ENCODE measurements at regions not wholly inside any gene's neighbourhood (a gene's known extent, or its start where the extent isn't known, plus 50 kb on each side); places are given as distances from the start of the nearest gene placed in this dataset.
"Not testable (repeated sequence)": the region's sequence is repeated elsewhere in the genome, so short reads cannot be mapped to it uniquely, and the experiment has no call there.

DNA sequence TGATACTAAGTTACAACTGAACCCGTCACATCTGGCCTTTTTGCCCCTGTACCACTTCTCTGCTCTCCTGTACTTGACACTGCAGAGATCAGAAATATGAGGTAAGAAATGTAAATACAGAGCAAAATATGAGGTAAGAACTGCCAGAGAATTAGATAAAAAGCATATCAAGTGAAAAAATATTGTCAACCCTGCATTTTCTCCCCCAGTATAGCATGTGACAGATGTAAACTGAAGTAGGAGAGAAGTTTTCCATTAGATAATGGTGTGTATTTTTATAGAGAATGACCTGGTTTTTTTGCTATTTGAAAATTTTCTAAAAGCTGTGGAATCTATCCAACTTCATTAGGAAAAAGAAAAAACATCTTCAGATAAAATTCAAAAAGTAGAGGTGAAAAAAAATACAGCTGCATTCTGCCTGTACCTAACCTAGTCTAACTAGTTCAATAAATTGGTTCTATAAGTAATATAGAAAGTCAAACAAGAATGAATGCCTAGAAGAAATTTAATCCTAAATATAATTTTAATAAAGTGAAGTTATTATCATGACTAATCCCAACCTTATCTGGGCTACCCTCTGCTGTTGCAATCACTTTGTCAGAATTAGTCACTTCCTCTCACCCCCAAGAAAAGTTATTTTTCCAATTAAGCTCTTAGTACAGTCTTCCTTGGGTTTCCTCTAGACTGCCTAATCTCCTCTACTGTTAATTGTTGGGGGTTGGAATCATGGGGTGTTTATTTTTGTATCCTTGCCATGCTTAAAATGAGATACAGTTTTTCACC, 210.0 kb downstream of the RASSF9 start:
- H3K27ac ChIP-seq, result peak overlapping the region; percentile 55
- no peaks in the 10 kb centered on the region for H3K9me3 ChIP-seq (ENCODE audit: low read depth)
- peak; percentile 88 for DNase-seq
- H3K4me3 ChIP-seq, result peak overlapping the region; percentile 20; the same call in 1 of the 2 replicates
- no peaks in the 10 kb centered on the region for H3K27me3 ChIP-seq (replicated peaks; ENCODE audit: insufficient read depth)
- TF ChIP-seq EZH2phosphoT487 (IDR thresholded peaks at IDR 0.05; ENCODE audit: insufficient read depth, low read depth) (no peak), EZH2 (IDR thresholded peaks at IDR 0.05; ENCODE audit: insufficient read depth, poor library complexity, severe bottlenecking) (no peak)
- 97 to 100% methylated on average over 1 of the region's 1 CpG for WGBS, 2 experiments (ENCODE audit: low coverage in 1 of 2, low lambda C conversion rate in 2 of 2, missing lambda C conversion rate in 2 of 2)
- H3F3A ChIP-seq (ENCODE audit: insufficient read depth), result peaks cover 24% of the 10 kb centered on the region
- in situ Hi-C loops (cut with MboI), result no loop called here
- no peaks in the 10 kb centered on the region for H3K36me3 ChIP-seq (ENCODE audit: low read depth)
- H3K4me1 ChIP-seq (ENCODE audit: insufficient read depth), result peaks cover 25% of the 10 kb centered on the region
- peak overlapping the region; percentile 78 for H3K4me2 ChIP-seq (ENCODE audit: unreplicated experiment)
- H2AFZ ChIP-seq, result no peak overlapping the region
- H3K9me2 ChIP-seq (ENCODE audit: insufficient read depth), result no peaks in the 10 kb centered on the region
- H3K9ac ChIP-seq, result no peak overlapping the region
- H4K20me1 ChIP-seq (ENCODE audit: insufficient read depth), result no peaks in the 10 kb centered on the region
- H3K79me2 ChIP-seq (ENCODE audit: insufficient read depth), result no peaks in the 10 kb centered on the region

DNA sequence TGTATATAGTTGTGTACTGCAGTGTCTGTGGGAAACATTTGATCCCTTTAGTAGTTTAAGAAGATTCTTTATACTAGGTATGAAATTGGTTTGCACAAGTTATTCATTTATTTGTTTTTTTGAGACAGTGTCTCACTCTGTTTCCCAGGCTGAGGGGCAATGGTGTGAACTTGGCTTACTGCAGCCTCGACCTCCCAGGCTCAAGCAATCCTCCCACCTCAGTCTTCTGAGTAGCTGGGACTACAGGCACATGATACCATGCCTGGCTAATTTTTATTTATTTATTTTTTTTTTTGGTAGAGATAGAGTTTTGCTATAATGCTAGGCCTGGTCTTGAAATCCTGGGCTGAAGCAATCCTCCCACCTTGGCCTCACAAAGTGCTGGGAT, 209.4 kb downstream of the RASSF9 start:
- Histone ChIP-seq H3K4me2 (ENCODE audit: unreplicated experiment) (peak overlapping the region; percentile 78), H3F3A (ENCODE audit: insufficient read depth) (peaks cover 24% of the 10 kb centered on the region), H3K9me2 (ENCODE audit: insufficient read depth) (no peaks in the 10 kb centered on the region), H3K36me3 (ENCODE audit: low read depth) (no peaks in the 10 kb centered on the region), H3K4me1 (ENCODE audit: insufficient read depth) (peaks cover 25% of the 10 kb centered on the region), H3K27me3 (replicated peaks; ENCODE audit: insufficient read depth) (no peaks in the 10 kb centered on the region), H4K20me1 (ENCODE audit: insufficient read depth) (no peaks in the 10 kb centered on the region), H3K4me3 (peak overlapping the region; percentile 18; the same call in 1 of the 2 replicates), H3K9ac (no peak overlapping the region), H3K79me2 (ENCODE audit: insufficient read depth) (no peaks in the 10 kb centered on the region), H2AFZ (no peak overlapping the region), H3K27ac (peak overlapping the region; percentile 55), H3K9me3 (ENCODE audit: low read depth) (no peaks in the 10 kb centered on the region)
- TF ChIP-seq EZH2 (IDR thresholded peaks at IDR 0.05; ENCODE audit: insufficient read depth, poor library complexity, severe bottlenecking) (no peak), EZH2phosphoT487 (IDR thresholded peaks at IDR 0.05; ENCODE audit: insufficient read depth, low read depth) (no peak)
- no peak for DNase-seq
- WGBS, 2 experiments (ENCODE audit: low coverage in 1 of 2, low lambda C conversion rate in 2 of 2, missing lambda C conversion rate in 2 of 2), result 18 to 33% methylated on average over 1 of the region's 1 CpG
- in situ Hi-C loops (cut with MboI), result no loop called here

DNA sequence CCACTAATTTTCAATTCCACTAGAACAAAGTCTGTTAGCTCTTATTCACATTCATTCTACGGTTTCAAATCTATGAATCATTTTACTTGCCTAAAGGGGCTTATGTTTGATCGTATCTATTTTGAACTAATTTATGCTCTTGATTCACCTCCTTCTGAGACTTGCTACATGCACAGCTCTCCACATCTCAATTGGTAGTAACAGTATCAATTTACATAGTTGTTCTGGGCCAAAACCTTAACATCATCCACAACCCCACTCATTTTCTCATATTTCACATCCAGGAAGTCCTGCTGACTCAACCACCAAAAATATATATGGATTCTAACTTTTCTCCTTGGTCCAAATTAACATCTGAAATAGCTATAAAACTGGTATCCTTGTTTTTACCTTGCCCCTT, 208.6 kb downstream of the RASSF9 start:
- TF ChIP-seq EZH2 (IDR thresholded peaks at IDR 0.05; ENCODE audit: insufficient read depth, poor library complexity, severe bottlenecking), result no peak
- no peak for TF ChIP-seq EZH2phosphoT487 (IDR thresholded peaks at IDR 0.05; ENCODE audit: insufficient read depth, low read depth)
- peak overlapping the region; percentile 55 for H3K27ac ChIP-seq

DNA sequence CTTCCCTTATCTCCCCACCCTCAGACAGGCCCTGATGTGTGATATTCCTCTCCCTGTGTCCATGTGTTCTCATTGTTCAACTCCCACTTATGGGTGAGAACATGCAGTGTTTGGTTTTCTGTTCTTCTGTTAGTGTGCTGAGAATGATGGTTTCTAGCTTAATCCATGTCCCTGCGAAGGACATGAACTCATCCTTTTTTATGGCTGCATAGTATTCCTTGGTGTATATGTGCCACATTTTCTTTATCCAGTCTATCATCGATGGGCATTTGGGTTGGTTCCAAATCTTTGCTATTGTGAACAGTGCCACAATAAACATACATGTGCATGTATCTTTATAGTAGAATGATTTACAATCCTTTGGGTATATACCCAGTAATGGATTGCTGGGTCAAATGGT, 207.6 kb downstream of the RASSF9 start:
- H3K79me2 ChIP-seq (ENCODE audit: insufficient read depth); DNase-seq; H2AFZ ChIP-seq; H3K9me2 ChIP-seq (ENCODE audit: insufficient read depth); H3K36me3 ChIP-seq (ENCODE audit: low read depth); H3K9ac ChIP-seq; H3K4me2 ChIP-seq (ENCODE audit: unreplicated experiment); H3K27ac ChIP-seq; H3K27me3 ChIP-seq (replicated peaks; ENCODE audit: insufficient read depth); H4K20me1 ChIP-seq (ENCODE audit: insufficient read depth); H3K9me3 ChIP-seq (ENCODE audit: low read depth); H3K4me3 ChIP-seq; in situ Hi-C loops (cut with MboI): not testable (repeated sequence)
- Histone ChIP-seq H3K4me1 (ENCODE audit: insufficient read depth) (peaks cover 25% of the 10 kb centered on the region), H3F3A (ENCODE audit: insufficient read depth) (peaks cover 24% of the 10 kb centered on the region)
- 100% methylated on average over 2 of the region's 2 CpGs for WGBS, 2 experiments (ENCODE audit: low coverage in 1 of 2, low lambda C conversion rate in 2 of 2, missing lambda C conversion rate in 2 of 2)

More for the DNA sequence above, 208.6 kb downstream of the RASSF9 start:
- no peaks in the 10 kb centered on the region for H3K79me2 ChIP-seq (ENCODE audit: insufficient read depth)
- H3K9ac ChIP-seq, result no peak overlapping the region
- H3K4me2 ChIP-seq (ENCODE audit: unreplicated experiment), result peak overlapping the region; percentile 78
- 0 to 2% methylated on average over 2 of the region's 2 CpGs for WGBS, 2 experiments (ENCODE audit: low coverage in 1 of 2, low lambda C conversion rate in 2 of 2, missing lambda C conversion rate in 2 of 2)
- no peak overlapping the region for H2AFZ ChIP-seq
- H4K20me1 ChIP-seq (ENCODE audit: insufficient read depth), result no peaks in the 10 kb centered on the region
- in situ Hi-C loops (cut with MboI), result no loop called here
- no peaks in the 10 kb centered on the region for H3K27me3 ChIP-seq (replicated peaks; ENCODE audit: insufficient read depth)
- H3K4me3 ChIP-seq, result no peak overlapping the region
- peaks cover 24% of the 10 kb centered on the region for H3F3A ChIP-seq (ENCODE audit: insufficient read depth)
- peak; percentile 80 for DNase-seq
- H3K36me3 ChIP-seq (ENCODE audit: low read depth), result no peaks in the 10 kb centered on the region
- no peaks in the 10 kb centered on the region for H3K9me3 ChIP-seq (ENCODE audit: low read depth)
- H3K9me2 ChIP-seq (ENCODE audit: insufficient read depth), result no peaks in the 10 kb centered on the region
- peaks cover 25% of the 10 kb centered on the region for H3K4me1 ChIP-seq (ENCODE audit: insufficient read depth)

Measured in GM23248 (cell line).